HG02840 (cell line): ENCODE measurements at regions not wholly inside any gene's neighbourhood (a gene's known extent, or its start where the extent isn't known, plus 50 kb on each side); places are given as distances from the start of the nearest gene placed in this dataset.

ENCODE experiments used
- ATAC-seq: cut with Tn5 transposase; IDR thresholded peaks from one replicate; pipeline ENCODE4 v1.9.1; 2021; ENCODE audit warnings: mild to moderate bottlenecking, moderate library complexity, moderate number of reproducible peaks; ENCODE audit not compliant: unreplicated experiment, low FRiP score

- no peak for ATAC-seq
Measured at GRCh38 chr13:68023838-68024581, 793.9 kb upstream of the PCDH9 start.

- no peak for ATAC-seq
Measured at GRCh38 chr13:68019901-68020300, 789.8 kb upstream of the PCDH9 start.

- no peak for ATAC-seq
Measured at GRCh38 chr13:68009546-68009945, 779.4 kb upstream of the PCDH9 start.

GRCh38 chr13:68007576-68007975, 777.4 kb upstream of the PCDH9 start:
- ATAC-seq, result no peak

GRCh38 chr13:67996101-67996500, 766.0 kb upstream of the PCDH9 start:
- no peak for ATAC-seq

- no peak for ATAC-seq
Measured at GRCh38 chr13:67990868-67991267, 760.7 kb upstream of the PCDH9 start.

- ATAC-seq, result no peak
Measured at GRCh38 chr13:67986234-67986633, 756.1 kb upstream of the PCDH9 start.

GRCh38 chr13:67977066-67977465, 746.9 kb upstream of the PCDH9 start:
- no peak for ATAC-seq

GRCh38 chr13:67971291-67971690, 741.2 kb upstream of the PCDH9 start:
- no peak for ATAC-seq

GRCh38 chr13:67967031-67967430, 736.9 kb upstream of the PCDH9 start:
- no peak for ATAC-seq

GRCh38 chr13:67966065-67966464, 735.9 kb upstream of the PCDH9 start:
- no peak for ATAC-seq

GRCh38 chr13:67964986-67965385, 734.9 kb upstream of the PCDH9 start:
- ATAC-seq, result no peak

GRCh38 chr13:67964091-67964490, 734.0 kb upstream of the PCDH9 start:
- no peak for ATAC-seq

- ATAC-seq, result no peak
Measured at GRCh38 chr13:67961331-67961730, 731.2 kb upstream of the PCDH9 start.

GRCh38 chr13:67951431-67951830, 721.3 kb upstream of the PCDH9 start:
- no peak for ATAC-seq

GRCh38 chr13:67950603-67951002, 720.5 kb upstream of the PCDH9 start:
- ATAC-seq, result no peak

GRCh38 chr13:67946131-67946530, 716.0 kb upstream of the PCDH9 start:
- ATAC-seq, result no peak

- ATAC-seq, result no peak
Measured at GRCh38 chr13:67943116-67943515, 713.0 kb upstream of the PCDH9 start.

GRCh38 chr13:67935626-67936025, 705.5 kb upstream of the PCDH9 start:
- ATAC-seq, result no peak

- ATAC-seq, result no peak
Measured at GRCh38 chr13:67934617-67935330, 704.6 kb upstream of the PCDH9 start.

GRCh38 chr13:67932991-67933390, 702.9 kb upstream of the PCDH9 start:
- ATAC-seq, result no peak
